Endothelial cell of umbilical vein (primary cell): ENCODE measurements at regions not wholly inside any gene's neighbourhood (a gene's known extent, or its start where the extent isn't known, plus 50 kb on each side); places are given as distances from the start of the nearest gene placed in this dataset.

Experiments
- BruUV-seq: library from RNA; stranded (reverse); fragments of 400-500 nt; replicated peaks from 2 replicates; lab custom pipeline; 2021; lab: Mats Ljungman, UMichigan
- CTCF ChIA-PET: fragments of 300-600, 350-600 bp; sonication (Branson Sonifier 250); formaldehyde crosslinking; loops from one replicate; lab custom pipeline; 2021; ENCODE audit warnings: antibody characterized with exemption, inconsistent platforms; lab: Charles Lee
- POLR2A ChIA-PET: fragments of 300-600, 350-600 bp; sonication (Branson Sonifier 250); formaldehyde crosslinking; loops from one replicate; lab custom pipeline; 2021; ENCODE audit warnings: antibody characterized with exemption, inconsistent platforms; lab: Charles Lee
- DNase-seq: peaks from one replicate; pipeline ENCODE4 v3.0.0-alpha.2; 2011; ENCODE audit warnings: low read depth, low spot score
- FAIRE-seq: peaks from 2 replicates; lab custom pipeline; 2011; peaks lifted over from hg19 to GRCh38; lab: Jason Lieb, UNC
- H2AFZ ChIP-seq: 2 replicates; pipeline ENCODE4 v1.6.0; 2012; ENCODE audit warnings: low read depth, low read length, control low read depth, inconsistent platforms
- H3K27ac ChIP-seq: 2 replicates; pipeline ENCODE4 v1.5.1; 2011; ENCODE audit warnings: low read depth, mild to moderate bottlenecking, control low read depth, low read length, moderate library complexity; ENCODE audit not compliant: insufficient read depth
- H3K27me3 ChIP-seq, 2 experiments: 2 replicates each; pipeline versions ENCODE4 v1.6.0 to v1.6.1; 2011; ENCODE audit warnings: low read length in 2 of 2, mixed read lengths in 1 of 2; ENCODE audit not compliant: control insufficient read depth in 2 of 2, insufficient read depth in 2 of 2
- H3K36me3 ChIP-seq, 2 experiments: 2 replicates in 1 of 2; 3 replicates in 1 of 2; pipeline ENCODE4 v1.5.1; 2011; ENCODE audit warnings: low read length in 2 of 2, mild to moderate bottlenecking in 1 of 2, moderate library complexity in 1 of 2; ENCODE audit not compliant: control insufficient read depth in 2 of 2, insufficient read depth in 2 of 2; ENCODE audit errors: extremely low read depth in 1 of 2
- H3K4me1 ChIP-seq: 3 replicates; pipeline ENCODE4 v1.5.1; 2011; ENCODE audit warnings: mild to moderate bottlenecking, low read length; ENCODE audit not compliant: control insufficient read depth, insufficient read depth; ENCODE audit errors: extremely low read depth
- H3K4me2 ChIP-seq: 2 replicates; pipeline ENCODE4 v1.6.1; 2011; ENCODE audit warnings: low read length, control low read depth, mixed read lengths; ENCODE audit not compliant: insufficient read depth
- H3K4me3 ChIP-seq, 3 experiments: fragments of 200-600 bp in 1 of 3; sonication (generic), shearing (Covaris generic) in 1 of 3; replicated peaks in 1 of 3; 2 replicates each; pipeline ENCODE4 v1.5.1; 2011 to 2016; ENCODE audit warnings: control low read depth in 3 of 3, low read length in 3 of 3, mild to moderate bottlenecking in 2 of 3, inconsistent platforms in 1 of 3, low read depth in 1 of 3, moderate library complexity in 1 of 3; ENCODE audit not compliant: insufficient read depth in 1 of 3
- H3K79me2 ChIP-seq: 2 replicates; pipeline ENCODE4 v1.6.0; 2012; ENCODE audit warnings: low read length, inconsistent platforms; ENCODE audit not compliant: control insufficient read depth, insufficient read depth
- H3K9ac ChIP-seq: replicated peaks from 2 replicates; pipeline ENCODE3; 2011; ENCODE audit warnings: low read length, control low read depth; ENCODE audit not compliant: insufficient read depth; ENCODE audit errors: extremely low read depth
- H3K9me1 ChIP-seq: replicated peaks from 3 replicates; pipeline ENCODE4 v1.6.0; 2011; ENCODE audit warnings: mild to moderate bottlenecking, low read length; ENCODE audit not compliant: control insufficient read depth, insufficient read depth; ENCODE audit errors: extremely low read depth
- H3K9me3 ChIP-seq: replicated peaks from 2 replicates; pipeline ENCODE4 v1.5.1; 2012; ENCODE audit warnings: low read length, inconsistent platforms; ENCODE audit not compliant: control insufficient read depth, insufficient read depth
- H4K20me1 ChIP-seq: replicated peaks from 2 replicates; pipeline ENCODE3; 2011; ENCODE audit warnings: mild to moderate bottlenecking, low read length; ENCODE audit not compliant: control insufficient read depth, insufficient read depth; ENCODE audit errors: extremely low read depth
- CTCF ChIP-seq, 2 donors: IDR thresholded peaks; 1 replicate in 1 of 2; 2 replicates in 1 of 2; pipeline ENCODE4 v1.5.1; 2011; ENCODE audit warnings: low read length in 2 of 2, mild to moderate bottlenecking in 2 of 2, moderate library complexity in 2 of 2, control low read depth in 1 of 2, inconsistent platforms in 1 of 2, low read depth in 1 of 2; ENCODE audit not compliant: insufficient read depth in 1 of 2; ENCODE audit errors: extremely low read depth in 1 of 2
- EZH2 ChIP-seq: IDR thresholded peaks from 2 replicates; pipeline ENCODE4 v1.6.1; 2012; ENCODE audit warnings: borderline replicate concordance, low read depth, mild to moderate bottlenecking, moderate library complexity, low read length, inconsistent platforms; ENCODE audit not compliant: severe bottlenecking
- FOS ChIP-seq: IDR thresholded peaks from 2 replicates; pipeline ENCODE4 v1.6.1; 2011; ENCODE audit warnings: mild to moderate bottlenecking, low read length, moderate library complexity, borderline replicate concordance; ENCODE audit not compliant: insufficient read depth
- GATA2 ChIP-seq: IDR thresholded peaks from 2 replicates; pipeline ENCODE4 v1.7.0; 2011; ENCODE audit warnings: low read depth, mild to moderate bottlenecking, moderate library complexity, mixed read lengths, low read length; ENCODE audit not compliant: insufficient read length, insufficient read depth
- JUN ChIP-seq: IDR thresholded peaks from 2 replicates; pipeline ENCODE4 v1.6.1; 2011; ENCODE audit warnings: borderline replicate concordance, low read depth; ENCODE audit not compliant: insufficient read length, insufficient read depth
- MAX ChIP-seq: IDR thresholded peaks from 2 replicates; pipeline ENCODE4 v1.6.1; 2011; ENCODE audit not compliant: insufficient read depth, insufficient read length
- MYC ChIP-seq: IDR thresholded peaks from one replicate; pipeline ENCODE4 v1.6.1; 2011; ENCODE audit warnings: mild to moderate bottlenecking, low read depth, low read length
- POLR2A ChIP-seq: IDR thresholded peaks from 2 replicates; pipeline ENCODE4 v1.6.1; 2012; ENCODE audit warnings: low read depth, mild to moderate bottlenecking, control low read depth, low read length
- POLR2AphosphoS5 ChIP-seq: IDR thresholded peaks from 2 replicates; pipeline ENCODE4 v1.6.1; 2012; ENCODE audit warnings: low read depth, mild to moderate bottlenecking, control low read depth, low read length, moderate library complexity; ENCODE audit not compliant: insufficient read depth
- dilution Hi-C: fragments of 300-500 bp; cut with MboI; formaldehyde crosslinking; loops from one replicate; pipeline ENCODE4 v1.15.0; 2019; ENCODE audit warnings: low sequenced_read_pairs; ENCODE audit not compliant: extremely low pct_ligation_motif_present
- intact Hi-C: fragments of 100-400 bp; cut with micrococcal nuclease; formaldehyde crosslinking; loops from one replicate; pipeline ENCODE4 v1.10.0; 2022

- Histone ChIP-seq H4K20me1 (no peaks in the 10 kb centered on the region), H3K27ac (no peak overlapping the region), H3K27me3 (no peaks in the 10 kb centered on the region), H3K4me2 (no peak overlapping the region), H2AFZ (no peak overlapping the region), H3K4me3 (no peak overlapping the region), H3K9ac (no peak overlapping the region), H3K79me2 (no peaks in the 10 kb centered on the region), H3K9me3 (no peaks in the 10 kb centered on the region), H3K4me1 (no peaks in the 10 kb centered on the region), H3K36me3 (no peaks in the 10 kb centered on the region), H3K9me1 (no peaks in the 10 kb centered on the region)
- POLR2A ChIA-PET, result no interaction called here
- CTCF ChIA-PET, result no interaction called here
- intact Hi-C loops (no loop called here), dilution Hi-C loops (no loop called here)
- no TSS peak for BruUV-seq
- TF ChIP-seq GATA2 (no peak), CTCF (IDR thresholded peaks at IDR 0.05; ENCODE audit: extremely low read depth in 1 of 2, insufficient read depth in 1 of 2, low read depth in 1 of 2, low read length in 2 of 2) (no peak), MAX (no peak)
- FAIRE-seq, result no peak
- no peak for DNase-seq
These were observed 158.0 kb upstream of the APC start for GRCh38 chr5:112579599-112580170.

GRCh38 chr5:112581811-112582320 lies 155.8 kb upstream of the APC start:
- peaks cover 0 to 2% of the 10 kb centered on the region in 2 experiments for H3K27me3 ChIP-seq
- TF ChIP-seq FOS, result no peak
- no peak for TF ChIP-seq GATA2
- no peak for TF ChIP-seq JUN
- no peak for TF ChIP-seq MAX
- no peak for TF ChIP-seq POLR2AphosphoS5
- no peak for TF ChIP-seq MYC
- no peak for TF ChIP-seq EZH2
- TF ChIP-seq CTCF (IDR thresholded peaks at IDR 0.05; ENCODE audit: extremely low read depth in 1 of 2, insufficient read depth in 1 of 2, low read depth in 1 of 2, low read length in 2 of 2), result no peak
- no peak for TF ChIP-seq POLR2A
- H3K9ac ChIP-seq, result no peak overlapping the region
- intact Hi-C loops, result no loop called here
- no peak for FAIRE-seq
- ChIA-PET POLR2A (no interaction called here), CTCF (no interaction called here)
- no peak overlapping the region for H2AFZ ChIP-seq
- BruUV-seq, result no TSS peak
- H3K4me2 ChIP-seq, result no peak overlapping the region
- H3K36me3 ChIP-seq, result no peaks in the 10 kb centered on the region
- H3K4me3 ChIP-seq, result no peak overlapping the region
- no peak overlapping the region for H3K27ac ChIP-seq
- dilution Hi-C loops, result no loop called here
- H4K20me1 ChIP-seq, result no peaks in the 10 kb centered on the region
- DNase-seq, result no peak
- H3K9me1 ChIP-seq, result no peaks in the 10 kb centered on the region
- H3K9me3 ChIP-seq, result no peaks in the 10 kb centered on the region
- H3K79me2 ChIP-seq, result no peaks in the 10 kb centered on the region
- no peaks in the 10 kb centered on the region for H3K4me1 ChIP-seq
